HS-27A (cell line): ENCODE measurements at regions not wholly inside any gene's neighbourhood (a gene's known extent, or its start where the extent isn't known, plus 50 kb on each side); places are given as distances from the start of the nearest gene placed in this dataset.
"Not testable (repeated sequence)": the region's sequence is repeated elsewhere in the genome, so short reads cannot be mapped to it uniquely, and the experiment has no call there.

ENCODE experiments used
- DNase-seq: peaks from one replicate; pipeline ENCODE4 v3.0.0-alpha.2; 2012; ENCODE audit warnings: low read depth, missing footprints

- no peak for DNase-seq
These were observed 1093.0 kb upstream of the MIR17HG start for GRCh38 chr13:90254437-90254836.

GRCh38 chr13:90256746-90257145 is 1090.7 kb upstream of the MIR17HG start:
- no peak for DNase-seq

GRCh38 chr13:90258129-90258528 is 1089.4 kb upstream of the MIR17HG start:
- no peak for DNase-seq

GRCh38 chr13:90261343-90261742 is 1086.1 kb upstream of the MIR17HG start:
- no peak for DNase-seq

- no peak for DNase-seq
These were observed 1077.3 kb upstream of the MIR17HG start for GRCh38 chr13:90270226-90270625.

GRCh38 chr13:90272356-90272755 is 1075.1 kb upstream of the MIR17HG start:
- no peak for DNase-seq

GRCh38 chr13:90276216-90276615 is 1071.3 kb upstream of the MIR17HG start:
- DNase-seq, result no peak

GRCh38 chr13:90278231-90278630 is 1069.3 kb upstream of the MIR17HG start:
- DNase-seq, result not testable (repeated sequence)

GRCh38 chr13:90281709-90282108 is 1065.8 kb upstream of the MIR17HG start:
- no peak for DNase-seq

GRCh38 chr13:90287521-90287920 is 1060.0 kb upstream of the MIR17HG start:
- DNase-seq, result no peak

GRCh38 chr13:90293793-90294361 is 1053.6 kb upstream of the MIR17HG start:
- no peak for DNase-seq

GRCh38 chr13:90299238-90299637 is 1048.2 kb upstream of the MIR17HG start:
- DNase-seq, result no peak

GRCh38 chr13:90300015-90300414 is 1047.5 kb upstream of the MIR17HG start:
- DNase-seq, result no peak

GRCh38 chr13:90302107-90302506 is 1045.4 kb upstream of the MIR17HG start:
- no peak for DNase-seq

GRCh38 chr13:90305796-90306195 is 1041.7 kb upstream of the MIR17HG start:
- no peak for DNase-seq

GRCh38 chr13:90307136-90307535 is 1040.4 kb upstream of the MIR17HG start:
- no peak for DNase-seq

- DNase-seq, result no peak
These were observed 1039.2 kb upstream of the MIR17HG start for GRCh38 chr13:90308249-90308648.

GRCh38 chr13:90311929-90312328 is 1035.6 kb upstream of the MIR17HG start:
- no peak for DNase-seq

GRCh38 chr13:90315061-90315460 is 1032.4 kb upstream of the MIR17HG start:
- no peak for DNase-seq

- DNase-seq, result no peak
These were observed 1026.8 kb upstream of the MIR17HG start for GRCh38 chr13:90320664-90321063.

- DNase-seq, result no peak
These were observed 1026.1 kb upstream of the MIR17HG start for GRCh38 chr13:90321281-90321931.

- no peak for DNase-seq
These were observed 1017.8 kb upstream of the MIR17HG start for GRCh38 chr13:90329641-90330040.

- no peak for DNase-seq
These were observed 1015.5 kb upstream of the MIR17HG start for GRCh38 chr13:90331974-90332373.

- no peak for DNase-seq
These were observed 1011.0 kb upstream of the MIR17HG start for GRCh38 chr13:90336507-90336906.
